ENCODE measurements at regions not wholly inside any gene's neighbourhood (a gene's known extent, or its start where the extent isn't known, plus 50 kb on each side); places are given as distances from the start of the nearest gene placed in this dataset.

GRCh38 chr3:31105011-31105410 lies 210.6 kb upstream of the GADL1 start:
- TF ChIP-seq CTCF (IDR thresholded peaks at IDR 0.05) (no peak), POLR2AphosphoS5 (IDR thresholded peaks at IDR 0.05; ENCODE audit: insufficient read depth in 1 of 2, low read depth in 1 of 2) (no peak), POLR2A (IDR thresholded peaks at IDR 0.05) (no peak)

Measured in vagina (tissue), 2 donors.